VCaP (cell line): ENCODE measurements at regions not wholly inside any gene's neighbourhood (a gene's known extent, or its start where the extent isn't known, plus 50 kb on each side); places are given as distances from the start of the nearest gene placed in this dataset.
"Not testable (repeated sequence)": the region's sequence is repeated elsewhere in the genome, so short reads cannot be mapped to it uniquely, and the experiment has no call there.

Experiments
- H3K27ac ChIP-seq: fragments of 450-650 bp; 2 replicates; pipeline ENCODE4 v1.5.1; 2017

GRCh38 chr2:87593784-87594610 is 153.9 kb upstream of the PLGLB2 start:
- H3K27ac ChIP-seq, result not testable (repeated sequence)

DNA sequence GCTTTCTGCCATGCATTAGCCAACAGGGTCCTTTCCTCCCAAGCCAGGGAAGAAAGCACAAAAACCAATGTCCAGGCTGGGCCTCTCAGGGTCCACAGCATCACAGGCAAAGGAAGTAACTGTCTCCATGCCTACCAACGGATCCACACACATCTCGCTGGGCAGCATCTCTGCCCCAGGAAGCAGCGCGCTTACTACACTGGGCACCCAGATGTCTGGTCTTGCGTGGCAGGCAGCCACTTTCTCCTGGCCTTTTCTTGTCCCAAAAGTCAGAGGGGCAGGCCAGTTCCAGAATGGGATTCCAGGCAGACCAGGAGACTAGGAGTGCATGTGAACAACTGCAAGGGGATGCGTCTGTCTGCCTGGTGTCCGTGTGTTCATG is 153.3 kb upstream of the PLGLB2 start:
- not testable (repeated sequence) for H3K27ac ChIP-seq

- not testable (repeated sequence) for H3K27ac ChIP-seq
These were observed 152.9 kb upstream of the PLGLB2 start for GRCh38 chr2:87595017-87595416.

DNA sequence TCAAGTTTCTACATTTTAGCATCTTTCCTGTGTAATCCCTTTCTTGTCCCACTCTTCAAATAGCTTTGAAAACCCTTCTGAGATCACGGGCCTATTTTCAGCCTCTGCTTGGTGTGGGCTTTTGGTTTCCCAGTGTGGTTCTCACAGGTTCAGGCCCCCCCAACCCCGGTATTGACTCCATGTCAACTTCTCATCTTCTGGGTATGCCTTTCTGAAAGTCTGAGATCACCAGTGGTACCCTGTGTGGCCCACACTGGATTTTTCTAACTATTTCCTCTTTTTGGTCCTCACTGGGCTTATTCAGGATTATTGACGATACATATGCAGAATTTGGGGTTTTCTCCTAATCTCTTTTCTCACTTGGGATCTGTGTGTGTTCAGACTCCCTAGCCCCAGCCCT is 146.9 kb upstream of the PLGLB2 start:
- H3K27ac ChIP-seq, result not testable (repeated sequence)

- H3K27ac ChIP-seq, result not testable (repeated sequence)
These were observed 145.8 kb upstream of the PLGLB2 start for GRCh38 chr2:87602118-87602517.

DNA sequence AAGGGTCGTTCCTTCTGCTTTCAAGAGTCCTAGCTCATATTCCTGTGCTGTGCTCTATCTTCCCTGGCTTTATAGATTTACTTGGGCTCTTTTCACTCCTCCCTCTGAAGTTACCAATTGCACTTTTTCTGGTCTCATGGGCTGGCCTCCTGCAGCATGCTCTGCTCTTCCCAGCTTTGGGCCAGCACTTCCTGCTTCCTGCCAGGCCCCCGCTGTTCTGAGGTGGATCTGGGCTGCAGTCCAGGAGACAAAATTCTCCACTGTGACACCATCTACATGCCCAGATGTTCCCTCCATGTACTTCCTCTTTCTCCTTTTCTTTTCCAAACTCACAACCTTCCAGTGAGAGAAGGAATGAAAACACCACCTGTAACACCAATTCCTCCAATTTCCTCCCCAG is 145.2 kb upstream of the PLGLB2 start:
- H3K27ac ChIP-seq, result not testable (repeated sequence)

- H3K27ac ChIP-seq, result not testable (repeated sequence)
These were observed 144.2 kb upstream of the PLGLB2 start for GRCh38 chr2:87603418-87604278.

GRCh38 chr2:87604279-87604818 is 143.5 kb upstream of the PLGLB2 start:
- not testable (repeated sequence) for H3K27ac ChIP-seq

- H3K27ac ChIP-seq, result not testable (repeated sequence)
These were observed 142.9 kb upstream of the PLGLB2 start for GRCh38 chr2:87604980-87605379.

- not testable (repeated sequence) for H3K27ac ChIP-seq
These were observed 139.3 kb upstream of the PLGLB2 start for GRCh38 chr2:87608377-87609166.

DNA sequence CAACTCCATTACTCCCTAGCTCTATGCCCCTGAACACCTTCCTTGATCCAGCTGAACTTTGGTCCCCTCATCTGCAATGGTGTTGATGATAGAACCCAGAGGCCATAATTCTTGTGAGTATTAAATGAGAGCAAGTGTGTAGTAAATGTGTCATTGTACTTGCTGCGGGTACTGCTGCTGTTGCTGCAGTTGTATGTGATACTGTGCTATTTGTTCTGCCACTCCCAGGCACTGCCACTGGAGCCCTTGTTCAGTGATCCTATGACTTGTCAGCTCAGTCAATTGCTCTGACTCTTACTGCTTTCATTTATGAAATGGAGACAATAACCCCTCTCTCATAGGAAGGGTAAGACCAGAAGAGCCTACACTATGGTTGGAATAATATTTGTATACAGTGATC is 136.9 kb upstream of the PLGLB2 start:
- H3K27ac ChIP-seq, result not testable (repeated sequence)

DNA sequence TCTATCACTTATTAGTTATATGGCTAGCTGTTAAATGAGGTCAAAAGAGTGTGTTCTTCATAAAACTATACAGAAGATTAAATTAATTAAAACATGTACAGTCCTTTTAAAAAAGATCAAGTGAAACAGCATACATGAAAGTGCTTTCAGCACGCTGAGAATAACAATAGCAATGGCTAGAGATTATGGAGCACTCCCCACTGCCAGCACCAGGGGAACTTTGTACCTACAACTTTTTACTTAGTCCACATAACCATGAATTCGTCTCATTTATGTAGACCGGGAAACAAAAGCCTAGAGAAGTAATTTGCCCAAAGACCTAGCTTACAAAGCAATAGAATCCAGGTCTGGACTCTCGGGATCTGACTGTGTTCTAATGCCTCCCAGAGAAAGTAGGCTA is 136.5 kb upstream of the PLGLB2 start:
- H3K27ac ChIP-seq, result not testable (repeated sequence)

DNA sequence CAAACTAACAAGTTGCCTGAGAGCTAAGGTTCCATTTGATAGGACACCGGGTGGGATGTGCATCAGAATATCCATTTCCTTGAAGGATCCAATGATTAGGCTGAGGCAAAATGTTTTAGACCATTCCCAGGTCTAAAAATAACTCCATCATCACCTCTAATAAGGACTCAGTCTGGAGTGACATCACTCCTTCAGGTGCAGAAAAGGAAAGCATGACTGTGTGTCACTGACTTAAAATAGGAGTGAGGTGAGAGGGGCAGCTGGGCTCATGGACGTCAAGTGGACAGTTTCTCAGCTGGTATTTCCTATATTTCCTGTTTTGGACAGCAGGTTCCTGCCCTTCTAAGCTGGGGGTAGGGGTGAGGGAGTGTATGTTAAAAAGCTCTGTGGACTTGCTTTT is 135.9 kb upstream of the PLGLB2 start:
- H3K27ac ChIP-seq, result not testable (repeated sequence)

DNA sequence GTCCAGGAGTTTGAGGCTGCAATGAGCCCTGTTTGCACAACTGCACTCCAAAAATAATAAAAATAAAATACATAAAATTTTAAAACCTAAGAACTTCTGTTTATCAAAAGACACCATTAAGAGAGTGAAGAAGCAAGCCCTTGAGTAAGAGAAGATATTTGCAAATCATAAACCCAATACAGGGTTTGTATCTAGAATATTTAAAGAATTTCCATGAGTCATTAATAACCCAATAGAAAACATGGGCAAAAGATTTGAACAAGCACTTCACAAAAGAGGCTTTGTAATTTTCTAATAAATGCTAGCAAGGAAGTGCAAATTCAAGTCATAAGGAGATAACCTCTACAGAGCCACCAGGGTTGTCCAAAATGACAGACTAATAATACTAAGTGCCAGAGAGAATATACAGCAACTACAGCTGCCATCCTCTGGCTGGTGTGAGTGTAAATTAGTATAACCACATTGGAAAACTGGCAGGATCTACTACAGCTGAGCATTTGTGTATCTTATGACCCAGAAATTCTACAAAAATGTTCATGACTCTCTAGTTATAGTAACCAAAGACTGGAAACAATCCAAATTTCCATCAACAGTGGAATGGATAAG is 133.0 kb upstream of the PLGLB2 start:
- not testable (repeated sequence) for H3K27ac ChIP-seq

- H3K27ac ChIP-seq, result not testable (repeated sequence)
These were observed 128.8 kb upstream of the PLGLB2 start for GRCh38 chr2:87619121-87619520.

DNA sequence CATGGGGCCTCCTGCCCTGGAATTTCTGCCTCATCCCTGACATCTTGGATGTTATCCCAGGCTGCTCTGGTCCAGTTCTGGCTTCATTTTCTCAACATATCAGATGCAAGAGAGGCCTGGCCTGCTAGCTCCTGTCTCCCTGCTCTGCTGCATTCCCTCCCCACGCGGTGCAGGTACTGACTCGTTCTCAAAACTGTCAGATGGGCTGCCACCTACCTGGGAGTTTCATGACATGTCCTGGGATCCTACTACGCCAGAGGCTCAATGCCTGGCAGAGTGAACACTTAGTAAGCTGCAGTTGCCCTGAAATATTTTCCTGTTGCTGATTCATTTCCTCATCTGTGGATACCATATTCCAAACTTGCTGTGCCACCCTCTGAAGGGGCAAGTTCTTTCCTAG is 126.7 kb upstream of the PLGLB2 start:
- not testable (repeated sequence) for H3K27ac ChIP-seq

GRCh38 chr2:87622720-87623119 is 125.2 kb upstream of the PLGLB2 start:
- not testable (repeated sequence) for H3K27ac ChIP-seq

GRCh38 chr2:87629491-87630458 is 118.1 kb upstream of the PLGLB2 start:
- not testable (repeated sequence) for H3K27ac ChIP-seq

- not testable (repeated sequence) for H3K27ac ChIP-seq
These were observed 117.0 kb upstream of the PLGLB2 start for GRCh38 chr2:87630892-87631291.

GRCh38 chr2:87631402-87631801 is 116.5 kb upstream of the PLGLB2 start:
- H3K27ac ChIP-seq, result not testable (repeated sequence)
